ENCODE measurements at regions not wholly inside any gene's neighbourhood (a gene's known extent, or its start where the extent isn't known, plus 50 kb on each side); places are given as distances from the start of the nearest gene placed in this dataset.

DNA sequence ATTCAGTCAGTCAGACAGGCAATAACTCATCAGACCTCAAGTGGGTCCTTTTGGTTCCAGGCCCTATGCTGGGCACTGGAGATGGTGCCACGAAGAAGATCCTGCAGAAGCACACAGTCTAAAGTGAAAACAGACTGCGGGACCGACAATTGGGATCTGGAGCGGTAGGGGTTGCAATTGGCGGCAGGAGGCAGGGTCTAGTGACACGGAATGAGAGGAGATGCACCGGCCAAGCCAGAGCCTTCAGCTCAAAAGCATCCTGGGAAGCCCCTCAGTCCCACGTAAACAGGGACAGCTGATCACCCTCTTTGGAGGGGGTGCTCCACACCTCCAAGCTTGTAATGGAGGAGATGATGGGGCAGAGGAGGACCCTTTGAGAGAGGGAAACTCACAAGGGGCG, 56.2 kb downstream of the KLHDC7A start:
- TF ChIP-seq, protein P1, sequence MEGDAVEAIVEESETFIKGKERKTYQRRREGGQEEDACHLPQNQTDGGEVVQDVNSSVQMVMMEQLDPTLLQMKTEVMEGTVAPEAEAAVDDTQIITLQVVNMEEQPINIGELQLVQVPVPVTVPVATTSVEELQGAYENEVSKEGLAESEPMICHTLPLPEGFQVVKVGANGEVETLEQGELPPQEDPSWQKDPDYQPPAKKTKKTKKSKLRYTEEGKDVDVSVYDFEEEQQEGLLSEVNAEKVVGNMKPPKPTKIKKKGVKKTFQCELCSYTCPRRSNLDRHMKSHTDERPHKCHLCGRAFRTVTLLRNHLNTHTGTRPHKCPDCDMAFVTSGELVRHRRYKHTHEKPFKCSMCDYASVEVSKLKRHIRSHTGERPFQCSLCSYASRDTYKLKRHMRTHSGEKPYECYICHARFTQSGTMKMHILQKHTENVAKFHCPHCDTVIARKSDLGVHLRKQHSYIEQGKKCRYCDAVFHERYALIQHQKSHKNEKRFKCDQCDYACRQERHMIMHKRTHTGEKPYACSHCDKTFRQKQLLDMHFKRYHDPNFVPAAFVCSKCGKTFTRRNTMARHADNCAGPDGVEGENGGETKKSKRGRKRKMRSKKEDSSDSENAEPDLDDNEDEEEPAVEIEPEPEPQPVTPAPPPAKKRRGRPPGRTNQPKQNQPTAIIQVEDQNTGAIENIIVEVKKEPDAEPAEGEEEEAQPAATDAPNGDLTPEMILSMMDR (IDR thresholded peaks at IDR 0.05): no peak
- Mint-ChIP-seq H3K4me3 (no peak overlapping the region), H3K27ac (no peak overlapping the region), H3K36me3 (no peaks in the 10 kb centered on the region), H3K4me1 (no peaks in the 10 kb centered on the region), H3K9me3 (peaks cover 0 to 6% (median 0%) of the 10 kb centered on the region in 7 donors), H3K27me3 (ENCODE audit: low read depth in 3 of 3) (peaks cover 5 to 14% (median 8%) of the 10 kb centered on the region in 3 donors)
- no peak for DNase-seq
- intact Hi-C loops (cut with micrococcal nuclease): no loop called here
- Histone ChIP-seq H4K20me1 (ENCODE audit: insufficient read depth, low read length) (no peaks in the 10 kb centered on the region), H3K9me3 (replicated peaks in 1 of 2; ENCODE audit: control insufficient read depth in 1 of 2, insufficient read depth in 1 of 2, low read length in 2 of 2) (no peaks in the 10 kb centered on the region), H3K79me2 (ENCODE audit: insufficient read depth, low read length) (no peaks in the 10 kb centered on the region), H3K36me3 (replicated peaks in 1 of 2; ENCODE audit: control insufficient read depth in 1 of 2, insufficient read depth in 2 of 2, low read length in 2 of 2) (no peaks in the 10 kb centered on the region), H3K4me2 (replicated peaks; ENCODE audit: extremely low read depth, low read length, poor library complexity, severe bottlenecking) (no peak overlapping the region), H2AFZ (ENCODE audit: insufficient read depth, low read depth, low read length, poor library complexity, severe bottlenecking) (no peak overlapping the region), H3K4me1 (ENCODE audit: control insufficient read depth in 1 of 2, insufficient read depth in 2 of 2, low read length in 2 of 2) (no peaks in the 10 kb centered on the region), H3K4me3 (replicated peaks in 1 of 3; ENCODE audit: low read depth in 2 of 3, low read length in 3 of 3) (no peak overlapping the region), H3K27me3 (ENCODE audit: control insufficient read depth in 2 of 2, insufficient read depth in 2 of 2, low read length in 2 of 2) (peaks cover 0 to 3% of the 10 kb centered on the region in 2 donors), H3K9ac (ENCODE audit: insufficient read depth, low read length, poor library complexity, severe bottlenecking) (no peak overlapping the region), H3K27ac (ENCODE audit: low read depth in 1 of 2, low read length in 2 of 2) (no peak overlapping the region)
- WGBS (ENCODE audit: insufficient coverage): 86% methylated on average over 8 of the region's 9 CpGs

DNA sequence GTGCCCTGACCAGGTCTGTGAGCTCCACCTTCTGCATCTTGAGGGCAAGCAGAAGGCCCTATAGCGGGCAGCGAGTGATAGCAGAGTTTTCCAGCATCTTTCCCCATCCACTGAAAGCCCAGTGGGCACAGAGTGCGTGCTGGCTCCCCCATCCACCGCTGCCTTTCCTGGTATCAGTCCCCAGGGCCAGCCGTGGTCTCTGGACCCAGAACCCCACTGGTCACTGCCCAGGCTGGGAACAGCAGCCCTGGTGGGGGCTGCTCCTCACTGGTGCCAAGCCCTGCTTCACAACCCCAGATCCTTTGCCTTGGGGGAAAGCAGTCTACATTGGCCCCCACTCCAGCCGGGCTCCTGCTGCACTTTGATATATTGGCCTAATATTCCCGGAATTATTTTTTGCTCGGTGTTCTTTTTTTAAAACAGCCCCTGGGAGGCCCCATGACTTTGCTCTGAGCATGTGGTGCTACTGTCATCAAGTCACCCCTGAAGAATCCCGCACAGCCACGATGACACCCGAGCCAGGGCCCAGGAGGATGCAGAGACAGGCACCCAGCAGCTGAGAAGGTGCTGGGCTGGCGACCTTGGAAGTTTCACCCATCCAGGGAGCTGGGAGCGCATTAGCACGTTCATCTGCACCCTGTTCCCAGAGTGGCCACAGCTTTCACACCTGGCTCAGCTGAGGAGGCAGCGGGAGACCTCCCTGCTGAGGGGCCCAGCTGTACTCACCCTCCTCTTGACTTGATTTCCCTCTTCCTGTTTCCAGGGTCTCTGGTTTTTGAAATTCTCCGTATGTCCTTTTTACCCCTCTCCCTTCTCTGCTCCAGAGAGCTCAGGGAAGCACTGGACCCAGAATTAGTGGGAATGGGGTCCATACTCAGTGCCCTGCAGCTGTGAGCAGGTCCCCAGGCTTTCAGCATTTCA, 56.9 kb downstream of the KLHDC7A start:
- 77% methylated on average over 16 of the region's 16 CpGs for WGBS (ENCODE audit: insufficient coverage)
- intact Hi-C loops (cut with micrococcal nuclease): no loop called here
- Histone ChIP-seq H3K4me2 (replicated peaks; ENCODE audit: extremely low read depth, low read length, poor library complexity, severe bottlenecking) (no peak overlapping the region), H3K9me3 (replicated peaks in 1 of 2; ENCODE audit: control insufficient read depth in 1 of 2, insufficient read depth in 1 of 2, low read length in 2 of 2) (no peaks in the 10 kb centered on the region), H3K36me3 (replicated peaks in 1 of 2; ENCODE audit: control insufficient read depth in 1 of 2, insufficient read depth in 2 of 2, low read length in 2 of 2) (no peaks in the 10 kb centered on the region), H3K4me3 (replicated peaks in 1 of 3; ENCODE audit: low read depth in 2 of 3, low read length in 3 of 3) (no peak overlapping the region), H2AFZ (ENCODE audit: insufficient read depth, low read depth, low read length, poor library complexity, severe bottlenecking) (no peak overlapping the region), H3K27ac (ENCODE audit: low read depth in 1 of 2, low read length in 2 of 2) (no peak overlapping the region), H3K79me2 (ENCODE audit: insufficient read depth, low read length) (no peaks in the 10 kb centered on the region), H3K9ac (ENCODE audit: insufficient read depth, low read length, poor library complexity, severe bottlenecking) (no peak overlapping the region), H3K4me1 (ENCODE audit: control insufficient read depth in 1 of 2, insufficient read depth in 2 of 2, low read length in 2 of 2) (no peaks in the 10 kb centered on the region), H3K27me3 (ENCODE audit: control insufficient read depth in 2 of 2, insufficient read depth in 2 of 2, low read length in 2 of 2) (peaks cover 4 to 10% of the 10 kb centered on the region in 2 donors), H4K20me1 (ENCODE audit: insufficient read depth, low read length) (no peaks in the 10 kb centered on the region)
- no peak for DNase-seq
- TF ChIP-seq, protein P1 (IDR thresholded peaks at IDR 0.05): no peak
- H3K27me3 Mint-ChIP-seq (ENCODE audit: low read depth in 3 of 3): peaks cover 10 to 18% (median 14%) of the 10 kb centered on the region in 3 donors
- no peaks in the 10 kb centered on the region for H3K36me3 Mint-ChIP-seq
- H3K4me1 Mint-ChIP-seq: no peaks in the 10 kb centered on the region
- H3K4me3 Mint-ChIP-seq: no peak overlapping the region
- H3K27ac Mint-ChIP-seq: no peak overlapping the region
- H3K9me3 Mint-ChIP-seq: peaks cover 0 to 8% (median 0%) of the 10 kb centered on the region in 7 donors
